ENCODE measurements at regions not wholly inside any gene's neighbourhood (a gene's known extent, or its start where the extent isn't known, plus 50 kb on each side); places are given as distances from the start of the nearest gene placed in this dataset.

DNA sequence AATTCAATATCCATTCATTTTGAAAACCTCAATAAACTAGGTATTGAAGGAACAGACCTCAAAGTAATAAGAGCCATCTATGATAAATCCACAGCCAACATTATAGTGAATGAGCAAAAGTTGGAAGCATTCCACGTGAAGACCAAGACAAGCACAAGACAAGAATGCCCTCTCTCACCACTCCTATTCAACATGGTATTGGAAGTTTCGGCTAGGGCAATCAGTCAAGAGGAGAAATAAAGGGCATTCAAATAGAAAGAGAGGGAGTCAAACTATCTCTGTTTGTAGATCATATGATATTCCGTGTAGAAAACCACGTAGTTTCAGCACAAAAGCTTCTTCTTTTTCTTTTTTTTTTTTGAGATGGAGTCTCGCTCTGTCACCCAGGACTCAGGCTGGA is 550.3 kb downstream of the FSCB start:
- no peak overlapping the region for H3K4me3 ChIP-seq (ENCODE audit: low read depth, low read length)
- Mint-ChIP-seq H3K36me3 (ENCODE audit: insufficient read depth, unreplicated experiment) (no peaks in the 10 kb centered on the region), H3K27me3 (ENCODE audit: insufficient read depth, unreplicated experiment) (no peaks in the 10 kb centered on the region), H3K9me3 (ENCODE audit: unreplicated experiment) (no peaks in the 10 kb centered on the region), H3K4me3 (ENCODE audit: unreplicated experiment) (no peak overlapping the region), H3K27ac (ENCODE audit: unreplicated experiment) (no peak overlapping the region), H3K4me1 (ENCODE audit: low read depth, unreplicated experiment) (no peaks in the 10 kb centered on the region)
- H3K27me3 ChIP-seq (replicated peaks; ENCODE audit: control insufficient read depth, insufficient read depth, low read length) = no peaks in the 10 kb centered on the region
- TF ChIP-seq, protein P1, sequence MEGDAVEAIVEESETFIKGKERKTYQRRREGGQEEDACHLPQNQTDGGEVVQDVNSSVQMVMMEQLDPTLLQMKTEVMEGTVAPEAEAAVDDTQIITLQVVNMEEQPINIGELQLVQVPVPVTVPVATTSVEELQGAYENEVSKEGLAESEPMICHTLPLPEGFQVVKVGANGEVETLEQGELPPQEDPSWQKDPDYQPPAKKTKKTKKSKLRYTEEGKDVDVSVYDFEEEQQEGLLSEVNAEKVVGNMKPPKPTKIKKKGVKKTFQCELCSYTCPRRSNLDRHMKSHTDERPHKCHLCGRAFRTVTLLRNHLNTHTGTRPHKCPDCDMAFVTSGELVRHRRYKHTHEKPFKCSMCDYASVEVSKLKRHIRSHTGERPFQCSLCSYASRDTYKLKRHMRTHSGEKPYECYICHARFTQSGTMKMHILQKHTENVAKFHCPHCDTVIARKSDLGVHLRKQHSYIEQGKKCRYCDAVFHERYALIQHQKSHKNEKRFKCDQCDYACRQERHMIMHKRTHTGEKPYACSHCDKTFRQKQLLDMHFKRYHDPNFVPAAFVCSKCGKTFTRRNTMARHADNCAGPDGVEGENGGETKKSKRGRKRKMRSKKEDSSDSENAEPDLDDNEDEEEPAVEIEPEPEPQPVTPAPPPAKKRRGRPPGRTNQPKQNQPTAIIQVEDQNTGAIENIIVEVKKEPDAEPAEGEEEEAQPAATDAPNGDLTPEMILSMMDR (IDR thresholded peaks at IDR 0.05; ENCODE audit: insufficient read depth in 1 of 2, low read depth in 1 of 2, low read length in 1 of 2, severe bottlenecking in 1 of 2, unreplicated experiment in 1 of 2) = no peak
- no peaks in the 10 kb centered on the region for H3K9me3 ChIP-seq
- intact Hi-C loops (cut with micrococcal nuclease; ENCODE audit: unreplicated experiment) = no loop called here
- ChIA-PET CTCF (no interaction called here), POLR2A (no interaction called here)
- DNase-seq = no peak
- no peaks in the 10 kb centered on the region for H3K36me3 ChIP-seq (ENCODE audit: control insufficient read depth, insufficient read depth, low read length)
- no peaks in the 10 kb centered on the region for H3K4me1 ChIP-seq
- BruUV-seq (replicated peaks) = no TSS peak

DNA sequence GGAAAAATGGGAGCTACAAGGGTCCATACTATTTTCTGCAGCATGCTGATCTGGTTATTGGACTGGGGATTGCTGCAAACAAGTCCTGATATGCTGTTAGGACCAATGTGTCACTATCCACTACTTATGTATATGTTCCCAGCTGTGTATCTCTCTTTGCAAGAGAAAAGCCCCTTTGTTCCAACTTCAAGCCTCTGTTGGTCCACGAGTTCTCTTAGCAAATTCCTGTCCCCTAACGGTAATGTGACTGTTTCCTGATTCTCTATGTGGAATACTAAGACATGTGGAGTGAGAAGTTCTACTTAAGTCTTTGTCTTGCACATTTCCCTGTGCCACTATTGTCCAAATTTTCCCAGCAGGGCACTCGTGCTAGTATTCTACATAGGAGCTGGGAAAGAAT is 557.7 kb downstream of the FSCB start:
- no peak overlapping the region for H3K4me3 ChIP-seq (ENCODE audit: low read depth, low read length)
- H3K4me1 Mint-ChIP-seq (ENCODE audit: low read depth, unreplicated experiment) = no peaks in the 10 kb centered on the region
- no peak overlapping the region for H3K4me3 Mint-ChIP-seq (ENCODE audit: unreplicated experiment)
- no peaks in the 10 kb centered on the region for H3K4me1 ChIP-seq
- no peaks in the 10 kb centered on the region for H3K27me3 Mint-ChIP-seq (ENCODE audit: insufficient read depth, unreplicated experiment)
- TF ChIP-seq, protein P1 (IDR thresholded peaks at IDR 0.05; ENCODE audit: insufficient read depth in 1 of 2, low read depth in 1 of 2, low read length in 1 of 2, severe bottlenecking in 1 of 2, unreplicated experiment in 1 of 2) = no peak
- no peaks in the 10 kb centered on the region for H3K36me3 ChIP-seq (ENCODE audit: control insufficient read depth, insufficient read depth, low read length)
- intact Hi-C loops (cut with micrococcal nuclease; ENCODE audit: unreplicated experiment) = no loop called here
- CTCF ChIA-PET = interaction anchor here (0.6 kb wide), 1 partner anchor 10 kb away, joined by 8 read pairs; no protein-coding TSS in a partner anchor
- H3K9me3 ChIP-seq = no peaks in the 10 kb centered on the region
- no peaks in the 10 kb centered on the region for H3K36me3 Mint-ChIP-seq (ENCODE audit: insufficient read depth, unreplicated experiment)
- H3K27ac Mint-ChIP-seq (ENCODE audit: unreplicated experiment) = no peak overlapping the region
- no TSS peak for BruUV-seq (replicated peaks)
- no peaks in the 10 kb centered on the region for H3K9me3 Mint-ChIP-seq (ENCODE audit: unreplicated experiment)
- POLR2A ChIA-PET = interaction anchor here (0.6 kb wide), 1 partner anchor 222 kb away, joined by 3 read pairs; no protein-coding TSS in a partner anchor
- no peaks in the 10 kb centered on the region for H3K27me3 ChIP-seq (replicated peaks; ENCODE audit: control insufficient read depth, insufficient read depth, low read length)
- no peak for DNase-seq

DNA sequence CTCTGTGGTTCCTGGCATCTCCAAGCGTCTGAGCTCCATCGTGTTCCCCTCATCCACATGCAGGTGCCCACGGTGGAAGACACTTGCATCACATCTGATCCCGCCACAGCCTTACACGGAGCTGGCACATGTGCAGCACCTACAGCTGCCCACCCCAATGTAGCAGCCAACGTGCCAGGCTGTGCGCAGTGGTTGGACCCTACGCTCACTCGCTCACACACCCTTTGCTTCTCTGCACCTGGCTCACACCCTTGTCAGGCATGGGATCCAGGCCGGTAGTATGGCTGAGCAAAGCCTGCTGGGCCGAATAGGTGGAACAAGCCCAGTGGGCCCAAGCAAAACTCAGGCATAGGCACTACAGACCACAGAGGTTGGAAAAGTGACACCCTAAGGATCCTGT is 567.2 kb downstream of the FSCB start:
- CTCF ChIA-PET = interaction anchor here (0.6 kb wide), 1 partner anchor 9 kb away, joined by 8 read pairs; no protein-coding TSS in a partner anchor
- TF ChIP-seq, protein P1 (IDR thresholded peaks at IDR 0.05; ENCODE audit: insufficient read depth in 1 of 2, low read depth in 1 of 2, low read length in 1 of 2, severe bottlenecking in 1 of 2, unreplicated experiment in 1 of 2) = no peak
- Mint-ChIP-seq H3K4me3 (ENCODE audit: unreplicated experiment) (no peak overlapping the region), H3K27ac (ENCODE audit: unreplicated experiment) (no peak overlapping the region), H3K9me3 (ENCODE audit: unreplicated experiment) (no peaks in the 10 kb centered on the region), H3K4me1 (ENCODE audit: low read depth, unreplicated experiment) (no peaks in the 10 kb centered on the region), H3K27me3 (ENCODE audit: insufficient read depth, unreplicated experiment) (no peaks in the 10 kb centered on the region), H3K36me3 (ENCODE audit: insufficient read depth, unreplicated experiment) (no peaks in the 10 kb centered on the region)
- Histone ChIP-seq H3K36me3 (ENCODE audit: control insufficient read depth, insufficient read depth, low read length) (no peaks in the 10 kb centered on the region), H3K4me1 (no peaks in the 10 kb centered on the region), H3K4me3 (ENCODE audit: low read depth, low read length) (no peak overlapping the region), H3K27me3 (replicated peaks; ENCODE audit: control insufficient read depth, insufficient read depth, low read length) (no peaks in the 10 kb centered on the region), H3K9me3 (no peaks in the 10 kb centered on the region)
- POLR2A ChIA-PET = no interaction called here
- DNase-seq = no peak
- BruUV-seq (replicated peaks) = no TSS peak
- intact Hi-C loops (cut with micrococcal nuclease; ENCODE audit: unreplicated experiment) = no loop called here

All from Caco-2 (cell line).